ENCODE measurements at regions not wholly inside any gene's neighbourhood (a gene's known extent, or its start where the extent isn't known, plus 50 kb on each side); places are given as distances from the start of the nearest gene placed in this dataset.

DNA sequence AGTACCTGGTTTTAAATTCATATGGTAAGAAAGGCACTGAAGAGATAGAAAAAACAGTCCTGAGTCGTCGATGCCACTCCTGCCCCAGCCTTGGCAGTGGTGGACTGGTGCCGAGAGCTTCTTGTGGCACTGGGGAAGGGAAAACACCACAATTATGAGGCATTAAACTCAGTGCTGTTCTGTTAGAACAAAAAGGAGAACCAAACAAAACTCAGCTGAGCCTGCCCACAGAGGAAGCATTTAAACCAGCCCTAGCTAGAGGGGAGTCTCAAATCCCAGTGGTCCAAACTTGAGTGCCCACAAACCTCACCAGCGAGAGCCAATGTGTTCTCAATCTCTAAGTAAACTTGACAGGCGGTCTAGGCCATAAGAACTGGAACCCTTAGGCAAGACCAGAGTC lies 1254.5 kb upstream of the FAM98A start:
- TF ChIP-seq, protein P1, sequence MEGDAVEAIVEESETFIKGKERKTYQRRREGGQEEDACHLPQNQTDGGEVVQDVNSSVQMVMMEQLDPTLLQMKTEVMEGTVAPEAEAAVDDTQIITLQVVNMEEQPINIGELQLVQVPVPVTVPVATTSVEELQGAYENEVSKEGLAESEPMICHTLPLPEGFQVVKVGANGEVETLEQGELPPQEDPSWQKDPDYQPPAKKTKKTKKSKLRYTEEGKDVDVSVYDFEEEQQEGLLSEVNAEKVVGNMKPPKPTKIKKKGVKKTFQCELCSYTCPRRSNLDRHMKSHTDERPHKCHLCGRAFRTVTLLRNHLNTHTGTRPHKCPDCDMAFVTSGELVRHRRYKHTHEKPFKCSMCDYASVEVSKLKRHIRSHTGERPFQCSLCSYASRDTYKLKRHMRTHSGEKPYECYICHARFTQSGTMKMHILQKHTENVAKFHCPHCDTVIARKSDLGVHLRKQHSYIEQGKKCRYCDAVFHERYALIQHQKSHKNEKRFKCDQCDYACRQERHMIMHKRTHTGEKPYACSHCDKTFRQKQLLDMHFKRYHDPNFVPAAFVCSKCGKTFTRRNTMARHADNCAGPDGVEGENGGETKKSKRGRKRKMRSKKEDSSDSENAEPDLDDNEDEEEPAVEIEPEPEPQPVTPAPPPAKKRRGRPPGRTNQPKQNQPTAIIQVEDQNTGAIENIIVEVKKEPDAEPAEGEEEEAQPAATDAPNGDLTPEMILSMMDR (IDR thresholded peaks at IDR 0.05), result no peak
- TF ChIP-seq POLR2A (IDR thresholded peaks at IDR 0.05), result no peak
